ENCODE measurements at regions not wholly inside any gene's neighbourhood (a gene's known extent, or its start where the extent isn't known, plus 50 kb on each side); places are given as distances from the start of the nearest gene placed in this dataset.

DNA sequence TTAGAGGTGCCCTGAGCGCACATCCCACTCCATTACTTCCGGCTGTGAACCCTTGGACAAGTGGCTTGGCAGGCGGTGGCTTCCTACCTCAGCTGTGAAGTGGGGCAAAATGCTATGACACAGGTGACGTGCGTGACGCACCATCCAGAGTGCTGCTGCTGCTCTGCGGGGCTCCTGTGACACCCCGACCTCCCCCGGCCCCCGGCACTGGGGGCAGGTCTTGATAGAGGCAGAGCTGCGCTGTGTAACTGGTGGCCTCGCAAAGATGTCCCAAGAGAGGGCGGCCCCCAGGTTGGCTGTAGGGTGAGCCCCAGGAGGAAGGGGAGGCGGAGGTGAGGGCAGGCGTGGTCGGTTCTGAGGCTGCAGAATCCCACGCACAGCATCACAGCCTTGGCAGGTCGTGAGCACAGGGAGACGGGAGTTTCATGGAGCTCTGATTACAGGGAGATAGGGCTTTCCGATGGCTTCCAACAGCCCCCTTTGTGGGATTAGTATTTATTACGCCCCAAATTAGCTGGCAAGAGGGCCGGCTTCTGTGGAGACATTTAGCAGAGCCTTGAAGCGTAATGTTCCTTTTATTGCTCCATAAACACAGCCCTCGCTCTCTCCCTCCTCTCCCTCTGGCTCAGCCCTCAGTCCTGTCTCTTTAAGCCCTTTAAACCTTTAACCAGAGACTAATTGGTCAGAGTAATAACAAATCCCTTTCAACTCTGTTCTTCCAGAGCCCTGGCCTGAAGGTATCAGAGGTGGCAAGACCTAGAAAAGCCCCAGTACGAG is 328.1 kb downstream of the C16orf95 start:
- TF ChIP-seq, protein P1, sequence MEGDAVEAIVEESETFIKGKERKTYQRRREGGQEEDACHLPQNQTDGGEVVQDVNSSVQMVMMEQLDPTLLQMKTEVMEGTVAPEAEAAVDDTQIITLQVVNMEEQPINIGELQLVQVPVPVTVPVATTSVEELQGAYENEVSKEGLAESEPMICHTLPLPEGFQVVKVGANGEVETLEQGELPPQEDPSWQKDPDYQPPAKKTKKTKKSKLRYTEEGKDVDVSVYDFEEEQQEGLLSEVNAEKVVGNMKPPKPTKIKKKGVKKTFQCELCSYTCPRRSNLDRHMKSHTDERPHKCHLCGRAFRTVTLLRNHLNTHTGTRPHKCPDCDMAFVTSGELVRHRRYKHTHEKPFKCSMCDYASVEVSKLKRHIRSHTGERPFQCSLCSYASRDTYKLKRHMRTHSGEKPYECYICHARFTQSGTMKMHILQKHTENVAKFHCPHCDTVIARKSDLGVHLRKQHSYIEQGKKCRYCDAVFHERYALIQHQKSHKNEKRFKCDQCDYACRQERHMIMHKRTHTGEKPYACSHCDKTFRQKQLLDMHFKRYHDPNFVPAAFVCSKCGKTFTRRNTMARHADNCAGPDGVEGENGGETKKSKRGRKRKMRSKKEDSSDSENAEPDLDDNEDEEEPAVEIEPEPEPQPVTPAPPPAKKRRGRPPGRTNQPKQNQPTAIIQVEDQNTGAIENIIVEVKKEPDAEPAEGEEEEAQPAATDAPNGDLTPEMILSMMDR (IDR thresholded peaks at IDR 0.05): no peak
- no peak for TF ChIP-seq ZFX (IDR thresholded peaks at IDR 0.05; ENCODE audit: borderline replicate concordance)

All from 22Rv1 (cell line).